ENCODE measurements at regions not wholly inside any gene's neighbourhood (a gene's known extent, or its start where the extent isn't known, plus 50 kb on each side); places are given as distances from the start of the nearest gene placed in this dataset.

DNA sequence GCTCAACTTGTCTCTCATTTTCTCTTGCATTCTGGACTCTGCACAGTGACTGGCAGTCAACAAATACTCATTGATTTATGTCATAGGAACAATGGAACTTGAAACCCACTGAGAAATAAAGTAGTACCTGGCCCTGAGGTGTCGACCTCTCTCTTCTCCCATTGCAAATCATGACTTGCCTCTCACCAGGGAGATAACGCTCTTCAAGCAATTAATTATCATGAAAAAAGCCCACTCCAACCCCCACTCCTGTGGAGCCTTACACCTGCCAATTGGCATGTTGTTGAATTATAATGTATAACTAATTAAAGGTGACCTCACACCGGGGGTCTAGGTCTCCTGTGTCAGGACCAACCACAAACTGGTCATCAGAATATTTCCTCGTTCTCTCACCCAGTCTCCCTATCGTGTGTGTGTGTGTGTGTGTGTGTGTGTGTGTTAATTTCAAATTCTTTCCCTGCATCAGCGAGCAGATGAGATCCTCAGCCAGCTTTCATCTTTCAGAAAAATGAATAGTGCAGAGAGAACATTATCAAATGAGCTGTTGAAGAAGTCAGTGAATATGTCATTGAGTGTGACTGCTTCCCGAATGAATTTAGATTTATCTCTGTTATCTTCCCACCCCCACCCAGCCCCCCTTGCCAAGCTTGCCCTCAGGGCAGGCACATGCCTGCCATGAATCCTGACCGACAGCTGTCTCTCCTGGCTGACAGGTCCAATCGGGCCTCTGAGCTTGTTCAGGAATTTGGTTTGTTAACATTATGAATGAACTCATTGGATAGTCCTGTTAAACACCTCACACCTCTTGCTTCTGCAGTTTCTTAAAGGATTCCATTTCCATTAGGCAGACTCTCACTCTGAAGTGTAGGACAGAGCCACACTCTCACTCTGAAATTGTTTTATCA is 357.4 kb downstream of the INSC start:
- TF ChIP-seq EZH2phosphoT487 (IDR thresholded peaks at IDR 0.05; ENCODE audit: low read depth) = no peak
- TF ChIP-seq, protein P1, sequence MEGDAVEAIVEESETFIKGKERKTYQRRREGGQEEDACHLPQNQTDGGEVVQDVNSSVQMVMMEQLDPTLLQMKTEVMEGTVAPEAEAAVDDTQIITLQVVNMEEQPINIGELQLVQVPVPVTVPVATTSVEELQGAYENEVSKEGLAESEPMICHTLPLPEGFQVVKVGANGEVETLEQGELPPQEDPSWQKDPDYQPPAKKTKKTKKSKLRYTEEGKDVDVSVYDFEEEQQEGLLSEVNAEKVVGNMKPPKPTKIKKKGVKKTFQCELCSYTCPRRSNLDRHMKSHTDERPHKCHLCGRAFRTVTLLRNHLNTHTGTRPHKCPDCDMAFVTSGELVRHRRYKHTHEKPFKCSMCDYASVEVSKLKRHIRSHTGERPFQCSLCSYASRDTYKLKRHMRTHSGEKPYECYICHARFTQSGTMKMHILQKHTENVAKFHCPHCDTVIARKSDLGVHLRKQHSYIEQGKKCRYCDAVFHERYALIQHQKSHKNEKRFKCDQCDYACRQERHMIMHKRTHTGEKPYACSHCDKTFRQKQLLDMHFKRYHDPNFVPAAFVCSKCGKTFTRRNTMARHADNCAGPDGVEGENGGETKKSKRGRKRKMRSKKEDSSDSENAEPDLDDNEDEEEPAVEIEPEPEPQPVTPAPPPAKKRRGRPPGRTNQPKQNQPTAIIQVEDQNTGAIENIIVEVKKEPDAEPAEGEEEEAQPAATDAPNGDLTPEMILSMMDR (IDR thresholded peaks at IDR 0.05; ENCODE audit: low read depth, low read length) = no peak
- peaks cover 25% of the 10 kb centered on the region for H3K4me1 ChIP-seq (ENCODE audit: low read length)
- no peak overlapping the region for H3K4me3 ChIP-seq (ENCODE audit: low read length)
- no peaks in the 10 kb centered on the region for H3K9me3 ChIP-seq (ENCODE audit: insufficient read depth, low read length)
- H3K79me2 ChIP-seq (ENCODE audit: low read length) = no peaks in the 10 kb centered on the region
- H3K9ac ChIP-seq (ENCODE audit: low read length) = no peak overlapping the region
- no peak overlapping the region for H3K27ac ChIP-seq (ENCODE audit: low read length)
- H3K36me3 ChIP-seq (replicated peaks; ENCODE audit: low read depth, low read length) = no peaks in the 10 kb centered on the region
- peak overlapping the region; percentile 71; the same call in 1 of the 2 replicates for H3K4me2 ChIP-seq (ENCODE audit: low read length)
- peaks cover 77% of the 10 kb centered on the region for H3K27me3 ChIP-seq (ENCODE audit: low read depth, low read length)
- no peak overlapping the region for H2AFZ ChIP-seq (ENCODE audit: low read depth, low read length)
- H4K20me1 ChIP-seq (ENCODE audit: insufficient read depth, low read length) = peaks cover 32% of the 10 kb centered on the region; the same call in 1 of the 2 replicates

DNA sequence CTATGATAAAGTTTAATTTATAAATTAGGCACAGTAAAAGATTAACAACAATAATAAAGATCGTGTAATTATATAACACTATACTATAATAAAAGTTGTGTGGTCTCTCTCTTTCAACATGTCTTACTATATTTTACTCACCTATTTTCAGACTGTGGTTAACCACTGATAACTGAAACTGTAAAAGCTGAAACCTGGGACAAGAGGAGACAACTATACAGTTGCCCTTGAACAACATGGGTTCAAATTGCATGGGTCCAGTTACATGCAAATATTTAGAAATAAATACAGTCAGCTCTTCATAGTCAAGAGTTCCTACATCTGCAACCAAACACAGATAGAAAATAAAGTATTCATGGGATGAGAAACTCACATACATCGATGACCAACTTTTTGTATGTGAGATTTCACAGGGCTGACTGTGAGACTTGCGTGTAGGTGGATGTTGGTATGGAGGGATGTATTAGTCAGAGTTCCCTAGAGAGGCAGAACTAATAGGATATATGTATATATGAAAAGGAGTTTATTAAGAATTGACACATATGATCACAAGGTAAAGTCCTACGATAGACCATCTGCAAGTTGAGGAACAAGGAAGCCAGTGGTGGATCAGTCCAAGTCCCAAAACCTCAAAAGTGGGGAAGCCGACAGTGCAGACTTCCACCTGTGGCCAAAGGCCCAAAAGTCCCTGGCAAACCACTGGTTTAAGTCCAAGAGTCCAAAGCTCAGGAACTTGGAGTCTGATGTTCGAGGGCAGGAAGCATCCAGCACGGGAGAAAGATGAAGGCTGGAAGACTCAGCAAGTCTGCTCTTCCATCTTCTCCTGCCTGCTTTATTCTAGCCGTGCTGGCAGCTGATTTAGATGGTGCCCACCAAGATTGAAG is 359.5 kb downstream of the INSC start:
- H3K9me3 ChIP-seq (ENCODE audit: insufficient read depth, low read length) = no peaks in the 10 kb centered on the region
- no peak for TF ChIP-seq EZH2phosphoT487 (IDR thresholded peaks at IDR 0.05; ENCODE audit: low read depth)
- TF ChIP-seq, protein P1 (IDR thresholded peaks at IDR 0.05; ENCODE audit: low read depth, low read length) = no peak
- H3K4me2 ChIP-seq (ENCODE audit: low read length) = peak overlapping the region; percentile 16; the same call in 1 of the 2 replicates

DNA sequence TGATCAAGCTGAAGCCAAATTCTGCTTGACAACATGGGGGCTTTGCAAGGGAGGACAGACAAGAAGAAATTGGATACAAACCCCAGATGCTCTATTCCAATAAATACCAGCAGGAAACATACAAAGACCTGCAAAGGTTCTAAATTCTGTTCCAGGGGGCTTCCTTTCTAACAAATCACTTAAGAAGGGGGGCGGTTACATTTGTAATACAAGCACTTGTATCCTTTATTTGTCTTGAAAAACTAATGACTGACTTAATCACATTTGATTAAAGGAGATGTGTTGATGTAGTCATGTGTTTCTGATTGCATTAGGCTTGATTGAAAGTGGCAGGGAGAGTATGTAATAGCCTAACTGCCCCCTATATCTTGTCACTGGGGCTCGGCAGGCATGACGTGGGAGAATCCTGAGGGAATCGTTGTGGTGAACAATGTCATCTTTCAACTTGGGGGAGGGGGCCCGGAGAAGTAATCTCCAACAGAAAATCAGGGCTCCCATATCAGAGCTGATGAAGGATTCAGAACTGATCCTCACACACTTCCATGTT is 361.7 kb downstream of the INSC start:
- H3K4me3 ChIP-seq (ENCODE audit: low read length) = no peak overlapping the region
- H3K9me3 ChIP-seq (ENCODE audit: insufficient read depth, low read length) = no peaks in the 10 kb centered on the region
- no peak overlapping the region for H3K4me2 ChIP-seq (ENCODE audit: low read length)
- peaks cover 43% of the 10 kb centered on the region for H4K20me1 ChIP-seq (ENCODE audit: insufficient read depth, low read length)
- TF ChIP-seq, protein P1 (IDR thresholded peaks at IDR 0.05; ENCODE audit: low read depth, low read length) = no peak
- TF ChIP-seq EZH2phosphoT487 (IDR thresholded peaks at IDR 0.05; ENCODE audit: low read depth) = no peak
- no peak overlapping the region for H3K9ac ChIP-seq (ENCODE audit: low read length)
- no peak overlapping the region for H3K27ac ChIP-seq (ENCODE audit: low read length)
- peaks cover 28% of the 10 kb centered on the region for H3K4me1 ChIP-seq (ENCODE audit: low read length)
- peaks cover 94% of the 10 kb centered on the region for H3K27me3 ChIP-seq (ENCODE audit: low read depth, low read length)
- H3K36me3 ChIP-seq (replicated peaks; ENCODE audit: low read depth, low read length) = no peaks in the 10 kb centered on the region
- no peaks in the 10 kb centered on the region for H3K79me2 ChIP-seq (ENCODE audit: low read length)
- no peak overlapping the region for H2AFZ ChIP-seq (ENCODE audit: low read depth, low read length)

More for the DNA sequence above, 359.5 kb downstream of the INSC start:
- peaks cover 34% of the 10 kb centered on the region; the same call in 1 of the 2 replicates for H4K20me1 ChIP-seq (ENCODE audit: insufficient read depth, low read length)
- no peaks in the 10 kb centered on the region for H3K79me2 ChIP-seq (ENCODE audit: low read length)
- peaks cover 80% of the 10 kb centered on the region for H3K27me3 ChIP-seq (ENCODE audit: low read depth, low read length)
- H3K27ac ChIP-seq (ENCODE audit: low read length) = no peak overlapping the region
- H3K9ac ChIP-seq (ENCODE audit: low read length) = no peak overlapping the region
- H3K4me3 ChIP-seq (ENCODE audit: low read length) = 0 out of 2 replicates have a peak overlapping the region, but pooled peaks have one; percentile 8
- no peaks in the 10 kb centered on the region for H3K36me3 ChIP-seq (replicated peaks; ENCODE audit: low read depth, low read length)
- no peak overlapping the region for H2AFZ ChIP-seq (ENCODE audit: low read depth, low read length)
- H3K4me1 ChIP-seq (ENCODE audit: low read length) = peaks cover 25% of the 10 kb centered on the region
